ENCODE measurements at regions not wholly inside any gene's neighbourhood (a gene's known extent, or its start where the extent isn't known, plus 50 kb on each side); places are given as distances from the start of the nearest gene placed in this dataset.

- TF ChIP-seq MAZ (IDR thresholded peaks at IDR 0.05; ENCODE audit: borderline replicate concordance, low read depth, low read length), result no peak
- TF ChIP-seq EP300 (IDR thresholded peaks at IDR 0.05), result no peak
- TF ChIP-seq ESRRA (IDR thresholded peaks at IDR 0.05; ENCODE audit: borderline replicate concordance, low read length), result no peak
- no peak for TF ChIP-seq CHD2 (IDR thresholded peaks at IDR 0.05; ENCODE audit: low read length, partially characterized antibody)
- TF ChIP-seq ELK1 (IDR thresholded peaks at IDR 0.05; ENCODE audit: low read depth, low read length), result no peak
- no peak for TF ChIP-seq RAD21 (conservative IDR thresholded peaks at IDR 0.05 in 1 of 2, IDR thresholded peaks at IDR 0.05 in 1 of 2)
- TF ChIP-seq REST (IDR thresholded peaks at IDR 0.05), result no peak
- no peak for TF ChIP-seq CTCF (IDR thresholded peaks at IDR 0.05)
- TF ChIP-seq NR3C1 (IDR thresholded peaks at IDR 0.05), result no peak
These were observed 406.3 kb downstream of the DMRT2 start for GRCh38 chr9:1456301-1457024.

Data from A549 (cell line).